Lung microvascular endothelial cell (primary cell): ENCODE measurements at regions not wholly inside any gene's neighbourhood (a gene's known extent, or its start where the extent isn't known, plus 50 kb on each side); places are given as distances from the start of the nearest gene placed in this dataset.
A peak's percentile ranks its signal among the peaks of the same experiment; 100 is the strongest.

Experiments
- DNase-seq, 2 donors: peaks; one replicate each; pipeline versions ENCODE4 v3.0.0 to v3.0.0-alpha.2; 2010; ENCODE audit warnings: low read depth in 2 of 2

DNA sequence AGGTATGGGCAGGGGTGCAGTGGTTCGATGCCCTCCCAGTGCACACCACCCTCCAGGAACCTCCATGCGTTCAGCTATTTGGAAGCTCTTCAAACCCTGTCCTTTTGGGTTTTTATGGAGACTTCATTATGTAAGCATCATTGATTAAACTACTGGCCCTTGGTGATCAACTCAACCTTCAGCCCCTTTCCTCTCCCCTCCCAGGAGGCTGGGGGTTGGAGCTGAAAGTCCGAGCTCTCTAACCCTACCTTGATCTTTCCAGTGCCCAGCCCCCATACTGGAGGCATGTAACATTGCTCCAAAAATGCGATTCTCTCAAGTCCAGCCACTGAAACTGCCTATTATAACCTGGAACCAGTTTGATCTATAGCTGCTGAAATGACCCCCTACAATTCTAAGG, 188.1 kb downstream of the IPO8 start:
- no peak for DNase-seq

GRCh38 chr12:30506411-30506810, 189.3 kb downstream of the IPO8 start:
- DNase-seq: no peak

- no peak for DNase-seq
Measured at GRCh38 chr12:30501718-30502117, 194.0 kb downstream of the IPO8 start.

GRCh38 chr12:30500532-30500931, 195.1 kb downstream of the IPO8 start:
- DNase-seq: no peak

DNA sequence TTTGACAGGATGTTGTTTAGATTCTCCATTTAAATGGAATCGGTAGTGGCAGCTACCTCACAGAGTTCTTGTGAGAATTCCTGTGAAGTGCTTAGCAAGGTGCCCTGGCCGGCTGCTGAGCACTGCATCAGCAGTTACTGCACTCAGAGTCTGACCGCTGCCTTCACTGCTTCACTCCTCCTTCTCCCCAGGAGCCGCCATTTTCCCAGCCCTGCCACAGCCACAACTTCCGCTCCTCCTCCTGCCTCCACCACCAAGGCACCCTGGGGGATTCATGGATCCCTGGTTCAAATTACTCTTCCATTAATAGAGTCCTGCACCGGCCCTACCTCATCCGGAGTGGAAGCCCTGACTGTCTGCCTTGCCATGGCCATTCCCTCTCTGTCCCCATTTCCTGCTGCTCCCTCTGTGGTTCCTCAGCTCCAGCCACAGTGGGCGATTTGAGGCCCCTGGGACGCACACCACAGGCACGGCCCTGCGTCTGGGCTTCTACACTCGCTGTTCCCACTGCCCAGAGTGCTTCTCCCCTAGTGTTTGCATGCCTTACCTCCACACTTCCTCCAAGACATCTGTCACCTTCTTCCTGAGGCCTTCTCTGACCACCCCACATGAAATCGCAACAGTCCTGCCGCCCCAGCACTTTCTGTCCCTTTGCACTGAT, 210.3 kb downstream of the IPO8 start:
- no peak for DNase-seq

GRCh38 chr12:30484658-30485057, 211.0 kb downstream of the IPO8 start:
- DNase-seq: no peak

- no peak for DNase-seq
Measured at GRCh38 chr12:30482650-30483049, 213.0 kb downstream of the IPO8 start.

DNA sequence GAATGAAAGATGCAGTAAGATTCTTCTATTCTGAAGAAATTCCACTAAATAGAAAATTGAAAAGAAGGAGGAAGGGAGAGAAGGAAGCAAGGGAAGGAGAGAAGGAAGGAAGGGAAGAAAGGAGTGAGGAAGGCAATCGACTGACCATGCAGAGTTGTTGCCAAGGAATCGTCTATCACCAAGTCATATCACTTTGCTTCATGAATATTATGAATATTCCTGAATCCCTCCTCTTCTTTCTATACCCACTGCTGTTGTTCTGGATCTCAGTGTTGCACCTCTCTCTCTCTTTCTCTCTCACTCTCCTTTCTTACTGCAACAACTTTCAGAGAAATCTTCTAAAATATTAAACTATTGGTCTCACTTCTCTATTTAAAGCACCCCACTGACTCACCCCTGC, 222.4 kb downstream of the IPO8 start:
- no peak for DNase-seq

DNA sequence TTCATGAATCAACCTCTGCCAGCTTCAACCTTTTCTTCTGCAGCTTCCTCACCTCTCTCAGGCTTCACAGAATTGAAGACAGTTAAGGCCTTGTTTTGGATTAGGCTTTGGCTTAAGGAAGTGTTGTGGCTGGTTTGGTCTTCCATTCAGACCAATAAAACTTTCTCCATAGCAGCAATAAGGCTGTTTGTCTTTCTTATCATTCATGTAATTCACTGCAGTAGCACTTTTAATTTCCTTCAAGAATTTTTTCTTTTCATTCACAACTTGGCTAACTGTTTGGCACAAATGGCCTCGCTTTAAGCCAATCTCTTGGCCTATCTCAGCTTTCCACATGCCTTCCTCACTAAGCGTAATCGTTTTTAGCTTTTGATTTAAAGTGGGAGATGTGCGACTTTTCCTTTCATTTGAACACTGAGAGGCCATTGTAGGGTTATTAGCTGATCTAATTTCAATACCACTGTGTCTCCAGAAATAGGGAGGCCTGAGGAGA, 229.5 kb downstream of the IPO8 start:
- no peak for DNase-seq

DNA sequence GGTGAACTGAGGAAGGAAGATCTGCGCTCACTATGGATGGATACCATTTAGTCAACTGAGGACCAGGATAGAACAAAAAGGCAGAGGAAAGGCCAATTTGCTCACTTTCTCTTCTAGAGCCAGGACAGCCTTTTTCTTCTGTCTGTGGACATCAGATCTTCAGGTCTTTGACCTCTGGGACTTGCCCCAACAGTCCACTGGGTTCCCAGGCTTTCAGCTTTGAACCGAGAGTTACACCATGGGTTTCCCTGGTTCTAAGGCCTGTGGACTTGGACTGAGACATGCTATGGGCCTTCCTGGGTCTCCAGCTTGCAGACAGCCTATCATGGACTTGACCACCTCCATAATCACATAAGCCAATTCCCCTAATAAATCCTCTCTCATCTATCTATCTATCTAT, 232.0 kb downstream of the IPO8 start:
- no peak for DNase-seq

DNA sequence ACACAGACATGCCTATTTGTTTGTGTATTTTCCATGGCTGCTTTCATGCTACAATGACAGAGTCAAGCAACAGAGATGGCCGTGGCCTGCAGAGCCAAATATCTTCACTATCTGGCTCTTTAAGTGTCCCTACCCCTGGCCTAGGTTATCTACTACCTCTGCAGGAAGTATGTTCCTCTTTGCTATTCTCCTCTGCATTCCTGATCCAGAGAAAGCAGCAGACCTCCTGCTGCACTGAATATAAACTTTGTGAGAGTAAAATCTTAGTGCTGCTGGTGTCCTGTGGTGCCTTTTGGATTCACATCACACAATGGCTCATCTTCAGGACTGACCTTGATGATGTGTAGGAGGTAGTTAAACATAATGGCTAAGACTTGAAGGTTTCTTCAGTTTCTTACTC, 233.4 kb downstream of the IPO8 start:
- no peak for DNase-seq

DNA sequence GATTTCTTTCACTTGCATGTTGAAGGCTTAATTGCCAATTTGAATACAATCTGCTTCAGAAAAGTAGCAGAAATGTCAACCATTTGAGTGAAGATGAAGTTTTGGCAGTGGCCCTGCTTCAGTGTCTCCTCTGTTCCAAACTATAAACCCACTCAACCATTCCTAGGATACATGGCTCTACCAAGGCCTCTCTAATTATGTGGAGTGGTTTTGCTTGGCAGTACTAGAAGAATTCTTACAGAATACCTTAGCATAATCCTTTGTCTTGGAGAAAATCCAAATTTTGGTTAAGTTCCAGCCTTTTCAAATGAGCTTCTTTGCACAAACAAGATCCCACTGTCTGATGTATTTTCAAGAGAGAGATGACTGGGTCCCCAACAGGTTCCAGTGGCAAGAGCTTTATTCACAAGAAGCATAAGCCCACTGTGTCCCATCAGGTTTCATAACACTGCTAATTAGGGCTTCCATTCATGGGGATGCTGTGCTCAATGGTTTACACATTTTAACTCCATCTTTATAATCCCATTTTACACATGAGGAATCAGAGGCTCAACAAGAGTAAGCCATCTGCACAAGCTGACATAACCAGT, 234.5 kb downstream of the IPO8 start:
- DNase-seq: no peak

- no peak for DNase-seq
Measured at GRCh38 chr12:30458453-30458852, 237.2 kb downstream of the IPO8 start.

DNA sequence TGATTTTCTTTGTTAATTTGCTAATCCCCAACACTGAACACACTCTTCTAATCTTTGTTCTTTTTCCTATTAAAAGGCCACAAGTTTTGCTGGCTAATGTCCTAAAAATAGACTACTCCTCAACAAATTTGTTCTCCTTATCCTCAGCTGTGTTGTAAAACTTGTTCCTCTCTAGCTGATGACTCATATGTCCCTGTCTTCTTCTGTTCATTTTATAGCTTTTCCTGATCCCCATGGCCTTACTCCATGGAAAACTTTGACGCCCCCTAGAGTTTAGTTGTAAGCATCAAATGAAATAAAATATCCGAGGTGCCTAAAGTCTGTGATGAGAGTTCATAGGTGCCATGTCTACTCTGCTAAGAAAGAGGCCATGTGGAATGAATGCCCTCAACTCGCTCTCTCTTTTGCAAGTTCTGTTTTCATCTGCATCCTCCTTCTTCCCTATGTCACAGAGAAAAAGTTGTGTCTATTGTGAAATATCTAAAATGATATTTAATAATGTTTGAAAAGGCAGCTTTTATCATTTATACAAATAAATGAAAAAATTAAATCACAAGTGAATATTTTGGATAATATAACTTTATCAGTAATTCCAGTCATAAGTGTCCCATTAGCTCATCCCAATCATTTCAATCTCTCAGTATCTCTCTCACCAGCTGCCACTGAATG, 237.9 kb downstream of the IPO8 start:
- DNase-seq: peak; percentile 70 to 75

GRCh38 chr12:30450872-30451271, 244.8 kb downstream of the IPO8 start:
- peak; percentile 33 to 88 for DNase-seq

GRCh38 chr12:30450226-30450625, 245.4 kb downstream of the IPO8 start:
- DNase-seq: no peak

GRCh38 chr12:30448038-30448437, 247.6 kb downstream of the IPO8 start:
- no peak for DNase-seq

- DNase-seq: peak; percentile 39 to 67
Measured at GRCh38 chr12:30447061-30447750, 248.5 kb downstream of the IPO8 start.

GRCh38 chr12:30442461-30442860, 253.2 kb downstream of the IPO8 start:
- DNase-seq: no peak

DNA sequence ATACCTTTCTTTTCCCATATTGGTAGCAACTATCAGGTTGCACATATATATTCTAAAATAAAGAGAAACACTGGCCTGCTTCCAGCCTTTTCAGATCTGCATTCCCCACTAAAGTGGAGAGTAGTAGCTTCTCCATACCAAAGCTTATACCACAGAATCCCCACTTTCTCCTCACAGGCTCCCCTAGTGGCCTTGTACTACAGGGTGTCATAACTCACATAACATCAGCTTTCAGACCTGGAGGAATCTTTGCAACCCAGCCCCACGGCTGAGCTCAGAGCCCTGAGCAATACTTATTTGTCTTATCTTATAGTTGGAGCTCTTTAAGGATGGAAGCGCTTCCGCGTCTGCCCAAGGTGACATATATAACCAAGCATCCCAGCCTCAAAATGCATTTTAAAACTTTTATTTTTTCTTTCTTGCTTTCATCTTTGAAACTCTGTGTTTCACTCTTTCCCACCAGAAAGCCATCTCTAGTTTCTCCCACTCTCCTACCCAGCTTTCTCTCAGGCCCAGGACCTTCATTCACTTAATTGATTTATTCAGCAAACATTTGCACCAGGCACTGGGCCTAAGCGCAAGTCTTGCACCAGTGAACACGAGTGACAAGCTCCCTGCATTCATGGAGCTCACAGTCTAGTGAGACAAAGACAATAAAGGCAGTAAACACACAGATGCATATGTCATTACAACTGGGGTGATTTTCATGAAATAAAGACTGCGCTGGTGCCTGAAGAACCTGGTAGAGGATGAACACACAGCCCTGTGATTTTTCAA, 254.7 kb downstream of the IPO8 start:
- DNase-seq: peak; percentile 31 to 55

DNA sequence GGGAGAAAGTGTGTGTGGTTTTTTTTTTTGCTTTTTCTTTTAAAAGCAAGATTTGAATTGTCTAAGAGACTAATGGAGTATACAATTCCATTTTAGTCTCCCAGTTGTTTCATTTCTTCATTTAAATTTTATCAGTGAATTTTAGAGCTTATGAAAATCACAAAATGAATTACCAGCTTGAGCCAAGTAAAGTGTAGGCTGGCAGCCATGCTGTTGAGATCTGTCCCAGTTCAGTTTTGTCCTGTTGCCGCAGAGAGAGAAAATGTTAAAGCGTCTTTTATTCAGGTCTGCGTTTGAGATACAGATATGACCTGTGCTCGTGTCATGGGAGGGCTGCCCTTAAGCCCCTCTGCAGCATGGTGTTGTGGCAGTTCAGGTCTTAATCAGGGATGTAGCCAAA, 256.5 kb downstream of the IPO8 start:
- no peak for DNase-seq
